ENCODE measurements at regions not wholly inside any gene's neighbourhood (a gene's known extent, or its start where the extent isn't known, plus 50 kb on each side); places are given as distances from the start of the nearest gene placed in this dataset.

DNA sequence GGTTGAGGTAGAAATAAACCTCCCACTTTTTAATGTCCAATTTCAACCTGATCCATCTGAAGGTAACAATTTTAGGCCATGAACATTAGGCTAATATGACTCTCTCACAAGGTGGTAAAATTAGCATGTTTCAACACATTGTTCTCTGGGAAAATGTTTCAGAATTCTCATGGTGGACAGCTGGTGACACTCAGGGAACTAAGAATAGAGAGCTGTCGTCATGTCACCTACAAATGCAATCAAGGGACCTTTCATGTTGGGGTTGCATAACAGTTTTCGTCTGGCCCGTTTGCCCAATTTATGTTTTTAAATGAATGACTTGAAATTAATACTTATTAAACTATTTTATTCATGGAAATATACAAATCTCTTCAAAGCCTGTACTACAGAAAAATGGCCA, 180.7 kb upstream of the PRICKLE1 start:
- DNase-seq = no peak
- no CpG with 5 or more reads among the region's 3 CpGs for WGBS (ENCODE audit: insufficient coverage)

DNA sequence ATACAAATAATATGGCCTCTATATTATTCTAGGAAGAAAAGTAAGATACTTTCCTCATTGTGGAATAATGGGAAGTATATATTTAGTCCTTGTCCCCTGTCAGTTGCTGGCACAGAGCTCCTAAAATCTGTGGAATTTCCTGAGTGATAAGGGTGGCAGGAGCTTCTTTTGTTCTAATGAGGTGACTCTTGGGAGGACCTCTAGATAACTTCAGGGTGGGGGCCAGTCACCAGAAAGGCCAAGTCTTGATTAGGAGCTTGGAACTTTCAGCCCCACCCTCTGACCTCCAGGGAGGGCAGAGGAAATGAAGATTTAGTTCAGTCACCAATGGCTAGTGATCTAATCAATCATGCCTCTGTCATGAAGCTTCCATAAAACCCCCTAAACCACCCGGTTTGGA, 179.9 kb upstream of the PRICKLE1 start:
- H3K27ac Mint-ChIP-seq = no peak overlapping the region
- Histone ChIP-seq H3K9me3 (replicated peaks in 1 of 2; ENCODE audit: control insufficient read depth in 1 of 2, insufficient read depth in 1 of 2, low read length in 2 of 2) (peaks cover 4 to 12% of the 10 kb centered on the region in 2 donors), H3K27me3 (ENCODE audit: control insufficient read depth in 2 of 2, insufficient read depth in 2 of 2, low read length in 2 of 2) (no peaks in the 10 kb centered on the region), H3K4me3 (replicated peaks in 1 of 3; ENCODE audit: low read depth in 2 of 3, low read length in 3 of 3) (no peak overlapping the region), H3K9ac (ENCODE audit: insufficient read depth, low read length, poor library complexity, severe bottlenecking) (no peak overlapping the region), H3K79me2 (ENCODE audit: insufficient read depth, low read length) (no peaks in the 10 kb centered on the region), H3K4me1 (ENCODE audit: control insufficient read depth in 1 of 2, insufficient read depth in 2 of 2, low read length in 2 of 2) (no peaks in the 10 kb centered on the region), H3K36me3 (replicated peaks in 1 of 2; ENCODE audit: control insufficient read depth in 1 of 2, insufficient read depth in 2 of 2, low read length in 2 of 2) (no peaks in the 10 kb centered on the region), H3K27ac (ENCODE audit: low read depth in 1 of 2, low read length in 2 of 2) (no peak overlapping the region), H4K20me1 (ENCODE audit: insufficient read depth, low read length) (no peaks in the 10 kb centered on the region), H3K4me2 (replicated peaks; ENCODE audit: extremely low read depth, low read length, poor library complexity, severe bottlenecking) (no peak overlapping the region), H2AFZ (ENCODE audit: insufficient read depth, low read depth, low read length, poor library complexity, severe bottlenecking) (no peak overlapping the region)
- no peak for DNase-seq
- no peaks in the 10 kb centered on the region for H3K4me1 Mint-ChIP-seq
- TF ChIP-seq, protein P1, sequence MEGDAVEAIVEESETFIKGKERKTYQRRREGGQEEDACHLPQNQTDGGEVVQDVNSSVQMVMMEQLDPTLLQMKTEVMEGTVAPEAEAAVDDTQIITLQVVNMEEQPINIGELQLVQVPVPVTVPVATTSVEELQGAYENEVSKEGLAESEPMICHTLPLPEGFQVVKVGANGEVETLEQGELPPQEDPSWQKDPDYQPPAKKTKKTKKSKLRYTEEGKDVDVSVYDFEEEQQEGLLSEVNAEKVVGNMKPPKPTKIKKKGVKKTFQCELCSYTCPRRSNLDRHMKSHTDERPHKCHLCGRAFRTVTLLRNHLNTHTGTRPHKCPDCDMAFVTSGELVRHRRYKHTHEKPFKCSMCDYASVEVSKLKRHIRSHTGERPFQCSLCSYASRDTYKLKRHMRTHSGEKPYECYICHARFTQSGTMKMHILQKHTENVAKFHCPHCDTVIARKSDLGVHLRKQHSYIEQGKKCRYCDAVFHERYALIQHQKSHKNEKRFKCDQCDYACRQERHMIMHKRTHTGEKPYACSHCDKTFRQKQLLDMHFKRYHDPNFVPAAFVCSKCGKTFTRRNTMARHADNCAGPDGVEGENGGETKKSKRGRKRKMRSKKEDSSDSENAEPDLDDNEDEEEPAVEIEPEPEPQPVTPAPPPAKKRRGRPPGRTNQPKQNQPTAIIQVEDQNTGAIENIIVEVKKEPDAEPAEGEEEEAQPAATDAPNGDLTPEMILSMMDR (IDR thresholded peaks at IDR 0.05) = no peak
- H3K36me3 Mint-ChIP-seq = no peaks in the 10 kb centered on the region
- no peak overlapping the region for H3K4me3 Mint-ChIP-seq
- no CpG with 5 or more reads among the region's 1 CpG for WGBS (ENCODE audit: insufficient coverage)
- intact Hi-C loops (cut with micrococcal nuclease) = no loop called here
- no peaks in the 10 kb centered on the region for H3K27me3 Mint-ChIP-seq (ENCODE audit: low read depth in 3 of 3)
- peaks cover 7 to 15% (median 9%) of the 10 kb centered on the region in 7 donors for H3K9me3 Mint-ChIP-seq

More for the DNA sequence above, 180.7 kb upstream of the PRICKLE1 start:
- Mint-ChIP-seq H3K36me3 (no peaks in the 10 kb centered on the region), H3K9me3 (peaks cover 7 to 14% (median 9%) of the 10 kb centered on the region in 7 donors), H3K4me3 (no peak overlapping the region), H3K27ac (no peak overlapping the region), H3K27me3 (ENCODE audit: low read depth in 3 of 3) (no peaks in the 10 kb centered on the region), H3K4me1 (no peaks in the 10 kb centered on the region)
- intact Hi-C loops (cut with micrococcal nuclease) = no loop called here
- H3K4me2 ChIP-seq (replicated peaks; ENCODE audit: extremely low read depth, low read length, poor library complexity, severe bottlenecking) = no peak overlapping the region
- no peak overlapping the region for H2AFZ ChIP-seq (ENCODE audit: insufficient read depth, low read depth, low read length, poor library complexity, severe bottlenecking)
- H3K27ac ChIP-seq (ENCODE audit: low read depth in 1 of 2, low read length in 2 of 2) = no peak overlapping the region
- H3K79me2 ChIP-seq (ENCODE audit: insufficient read depth, low read length) = no peaks in the 10 kb centered on the region
- no peaks in the 10 kb centered on the region for H3K4me1 ChIP-seq (ENCODE audit: control insufficient read depth in 1 of 2, insufficient read depth in 2 of 2, low read length in 2 of 2)
- TF ChIP-seq, protein P1 (IDR thresholded peaks at IDR 0.05) = no peak
- peaks cover 4 to 12% of the 10 kb centered on the region in 2 donors for H3K9me3 ChIP-seq (replicated peaks in 1 of 2; ENCODE audit: control insufficient read depth in 1 of 2, insufficient read depth in 1 of 2, low read length in 2 of 2)
- no peaks in the 10 kb centered on the region for H4K20me1 ChIP-seq (ENCODE audit: insufficient read depth, low read length)
- no peak overlapping the region for H3K4me3 ChIP-seq (replicated peaks in 1 of 3; ENCODE audit: low read depth in 2 of 3, low read length in 3 of 3)
- H3K9ac ChIP-seq (ENCODE audit: insufficient read depth, low read length, poor library complexity, severe bottlenecking) = no peak overlapping the region
- H3K36me3 ChIP-seq (replicated peaks in 1 of 2; ENCODE audit: control insufficient read depth in 1 of 2, insufficient read depth in 2 of 2, low read length in 2 of 2) = no peaks in the 10 kb centered on the region
- H3K27me3 ChIP-seq (ENCODE audit: control insufficient read depth in 2 of 2, insufficient read depth in 2 of 2, low read length in 2 of 2) = no peaks in the 10 kb centered on the region
